Mesenchymal stem cell (in vitro differentiated cells and primary cell): ENCODE measurements at regions not wholly inside any gene's neighbourhood (a gene's known extent, or its start where the extent isn't known, plus 50 kb on each side); places are given as distances from the start of the nearest gene placed in this dataset.

Experiments used
- DNase-seq: peaks from one replicate; pipeline ENCODE4 v3.0.0-alpha.2; 2013
- H2AFZ ChIP-seq: one replicate; pipeline ENCODE4 v1.6.1; 2013; ENCODE audit warnings: low read depth, mild to moderate bottlenecking, control low read depth, inconsistent platforms, low read length, moderate library complexity
- H2AK5ac ChIP-seq: 2 replicates; pipeline ENCODE4 v1.6.1; 2013; ENCODE audit warnings: low read length, moderate library complexity, mild to moderate bottlenecking, inconsistent platforms; ENCODE audit not compliant: severe bottlenecking
- H2BK120ac ChIP-seq: one replicate; pipeline ENCODE4 v1.6.1; 2013; ENCODE audit warnings: low read depth, mild to moderate bottlenecking, inconsistent platforms, low read length, moderate library complexity
- H2BK12ac ChIP-seq, 2 experiments: one replicate each; pipeline ENCODE4 v1.6.1; 2013; ENCODE audit warnings: inconsistent platforms in 2 of 2, low read length in 2 of 2, mild to moderate bottlenecking in 2 of 2, moderate library complexity in 2 of 2, control low read depth in 1 of 2
- H2BK15ac ChIP-seq: one replicate; pipeline ENCODE4 v1.6.1; 2013; ENCODE audit warnings: mild to moderate bottlenecking, low read depth, inconsistent platforms; ENCODE audit not compliant: poor library complexity, severe bottlenecking
- H2BK5ac ChIP-seq: 2 replicates; pipeline ENCODE4 v1.6.1; 2013; ENCODE audit warnings: low read depth, mild to moderate bottlenecking, low read length, control low read depth, inconsistent platforms; ENCODE audit not compliant: poor library complexity, severe bottlenecking
- H3K14ac ChIP-seq, 2 experiments: one replicate each; pipeline ENCODE4 v1.6.1; 2013; ENCODE audit warnings: inconsistent platforms in 2 of 2, low read length in 2 of 2, control low read depth in 1 of 2, mild to moderate bottlenecking in 1 of 2, moderate library complexity in 1 of 2
- H3K18ac ChIP-seq, 2 experiments: one replicate each; pipeline ENCODE4 v1.6.1; 2013; ENCODE audit warnings: inconsistent platforms in 2 of 2, low read length in 2 of 2, control low read depth in 1 of 2, low read depth in 1 of 2, mild to moderate bottlenecking in 1 of 2
- H3K23ac ChIP-seq, 2 experiments: one replicate each; pipeline ENCODE4 v1.6.1; 2013; ENCODE audit warnings: inconsistent platforms in 2 of 2, low read length in 2 of 2, mild to moderate bottlenecking in 2 of 2, moderate library complexity in 2 of 2, control low read depth in 1 of 2
- H3K27ac ChIP-seq: 2 replicates; pipeline ENCODE4 v1.5.1; 2013; ENCODE audit warnings: mild to moderate bottlenecking, moderate library complexity, low read length, control low read depth, inconsistent platforms; ENCODE audit not compliant: poor library complexity, severe bottlenecking
- H3K27me3 ChIP-seq, 2 experiments: 2 replicates each; pipeline versions ENCODE4 v1.6.1 to v1.7.0; 2013; ENCODE audit warnings: low read length in 2 of 2, mild to moderate bottlenecking in 2 of 2, moderate library complexity in 2 of 2, control low read depth in 1 of 2, inconsistent platforms in 1 of 2; ENCODE audit not compliant: control insufficient read depth in 1 of 2, insufficient read depth in 1 of 2
- H3K36me3 ChIP-seq, 2 experiments: 2 replicates each; pipeline versions ENCODE4 v1.6.1 to v1.7.0; 2013; ENCODE audit warnings: low read length in 2 of 2, control low read depth in 1 of 2, inconsistent platforms in 1 of 2, low read depth in 1 of 2, mild to moderate bottlenecking in 1 of 2; ENCODE audit not compliant: insufficient read depth in 2 of 2, control insufficient read depth in 1 of 2
- H3K4ac ChIP-seq, 2 experiments: one replicate each; pipeline ENCODE4 v1.6.1; 2013; ENCODE audit warnings: inconsistent platforms in 2 of 2, low read length in 2 of 2, mild to moderate bottlenecking in 2 of 2, moderate library complexity in 2 of 2, control low read depth in 1 of 2, low read depth in 1 of 2
- H3K4me1 ChIP-seq: 2 replicates; pipeline ENCODE4 v1.6.1; 2013; ENCODE audit warnings: low read depth, low read length, control low read depth; ENCODE audit not compliant: control insufficient read depth, insufficient read depth
- H3K4me2 ChIP-seq: 2 replicates; pipeline ENCODE4 v1.6.1; 2013; ENCODE audit warnings: low read length, mild to moderate bottlenecking, inconsistent platforms; ENCODE audit not compliant: poor library complexity, severe bottlenecking
- H3K4me3 ChIP-seq, 2 experiments: 2 replicates each; pipeline versions ENCODE4 v1.5.1 to v1.7.0; 2013; ENCODE audit warnings: low read length in 2 of 2, mild to moderate bottlenecking in 2 of 2, control low read depth in 1 of 2, low read depth in 1 of 2; ENCODE audit not compliant: insufficient read depth in 1 of 2
- H3K79me1 ChIP-seq: replicated peaks from 2 replicates; pipeline ENCODE4 v1.6.1; 2013; ENCODE audit warnings: mild to moderate bottlenecking, control low read depth, low read length, inconsistent platforms; ENCODE audit not compliant: poor library complexity, severe bottlenecking
- H3K9ac ChIP-seq: 2 replicates; pipeline ENCODE4 v1.7.0; 2013; ENCODE audit warnings: mild to moderate bottlenecking, low read length, moderate library complexity
- H3K9me3 ChIP-seq: 2 replicates; pipeline ENCODE4 v1.7.0; 2013; ENCODE audit warnings: mild to moderate bottlenecking, low read length; ENCODE audit not compliant: control insufficient read depth
- H4K8ac ChIP-seq: one replicate; pipeline ENCODE4 v1.6.1; 2013; ENCODE audit warnings: inconsistent platforms, mild to moderate bottlenecking, low read length, moderate library complexity
- H4K91ac ChIP-seq: one replicate; pipeline ENCODE4 v1.6.1; 2013; ENCODE audit warnings: mild to moderate bottlenecking, low read length, inconsistent platforms
- WGBS: methylation state at CpG from one replicate; pipeline ENCODE4 v1.1.7; 2013; ENCODE audit warnings: mixed read lengths; 5-methylcytosine and 5-hydroxymethylcytosine counted together

DNA sequence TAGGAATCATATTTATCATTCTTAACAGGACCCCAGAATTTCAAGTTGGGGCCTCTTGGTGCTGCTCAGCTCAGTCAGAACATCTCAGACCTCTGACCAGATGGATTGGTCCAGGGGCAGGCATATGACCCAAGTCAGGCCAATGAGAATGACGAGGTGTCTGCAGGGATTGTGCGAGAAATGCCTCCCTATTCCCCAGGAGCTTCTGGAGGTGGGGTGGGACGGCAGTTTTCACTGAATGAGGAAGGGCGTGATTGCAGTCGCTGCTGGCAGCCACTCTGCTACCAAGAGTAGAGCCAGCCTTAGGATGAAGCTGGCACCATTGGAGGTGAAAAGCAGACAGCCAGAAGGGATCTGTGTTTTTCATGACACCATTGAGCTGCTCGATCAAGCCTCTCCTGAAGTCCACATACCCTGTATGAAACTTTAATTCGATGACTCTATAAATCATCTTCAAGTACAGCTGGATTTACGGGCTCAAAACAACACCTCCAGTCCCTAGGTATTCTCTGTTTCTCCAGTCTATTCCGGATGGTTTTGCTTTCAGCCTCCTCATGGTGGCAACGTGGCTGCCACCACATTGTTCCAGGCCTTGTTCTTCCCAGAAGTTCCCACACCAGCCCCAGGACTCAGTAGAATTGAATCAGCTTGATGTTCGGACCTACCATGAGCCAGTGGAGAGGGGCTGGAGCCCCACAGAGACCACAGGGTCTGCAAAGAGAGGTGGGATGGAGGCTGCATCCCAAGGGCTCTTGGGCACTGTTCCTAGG lies 70.2 kb upstream of the ADAMTS2 start:
- Histone ChIP-seq H3K9ac (no peak overlapping the region), H2AK5ac (no peak overlapping the region), H3K23ac (no peak overlapping the region), H3K9me3 (no peaks in the 10 kb centered on the region), H3K4me3 (no peak overlapping the region), H3K27me3 (peaks cover 0 to 42% of the 10 kb centered on the region in 2 experiments), H3K4me2 (no peak overlapping the region), H2AFZ (no peak overlapping the region), H2BK12ac (no peak overlapping the region), H3K4me1 (no peaks in the 10 kb centered on the region), H4K91ac (no peak overlapping the region), H3K18ac (no peak overlapping the region), H3K79me1 (no peaks in the 10 kb centered on the region), H3K36me3 (no peaks in the 10 kb centered on the region), H3K4ac (no peak overlapping the region), H3K14ac (no peak overlapping the region), H4K8ac (no peak overlapping the region), H2BK15ac (no peak overlapping the region), H3K27ac (no peak overlapping the region), H2BK120ac (no peak overlapping the region), H2BK5ac (no peak overlapping the region)
- WGBS: 70% methylated on average over 11 of the region's 11 CpGs
- no peak for DNase-seq

GRCh38 chr5:179414459-179415261 lies 69.4 kb upstream of the ADAMTS2 start:
- peaks cover 0 to 40% of the 10 kb centered on the region in 2 experiments for H3K27me3 ChIP-seq
- no peaks in the 10 kb centered on the region for H3K4me1 ChIP-seq
- H2BK120ac ChIP-seq: no peak overlapping the region
- no peak overlapping the region for H2AFZ ChIP-seq
- H3K9ac ChIP-seq: no peak overlapping the region
- H3K18ac ChIP-seq: no peak overlapping the region
- H4K8ac ChIP-seq: no peak overlapping the region
- H3K23ac ChIP-seq: no peak overlapping the region
- no peak overlapping the region for H3K27ac ChIP-seq
- no peak overlapping the region for H2BK5ac ChIP-seq
- no peak overlapping the region for H3K4me3 ChIP-seq
- no peak overlapping the region for H3K14ac ChIP-seq
- no peak overlapping the region for H4K91ac ChIP-seq
- H2BK12ac ChIP-seq: no peak overlapping the region
- H3K9me3 ChIP-seq: no peaks in the 10 kb centered on the region
- no peak overlapping the region for H3K4ac ChIP-seq
- H2BK15ac ChIP-seq: no peak overlapping the region
- no peak overlapping the region for H3K4me2 ChIP-seq
- WGBS: 69% methylated on average over 10 of the region's 10 CpGs
- no peaks in the 10 kb centered on the region for H3K36me3 ChIP-seq
- no peak for DNase-seq
- H2AK5ac ChIP-seq: no peak overlapping the region
- H3K79me1 ChIP-seq: no peaks in the 10 kb centered on the region

- Histone ChIP-seq H3K18ac (no peak overlapping the region), H3K27ac (no peak overlapping the region), H2BK12ac (no peak overlapping the region), H3K79me1 (no peaks in the 10 kb centered on the region), H3K4ac (no peak overlapping the region), H3K9me3 (no peaks in the 10 kb centered on the region), H2BK5ac (no peak overlapping the region), H2AK5ac (no peak overlapping the region), H3K9ac (no peak overlapping the region), H3K14ac (no peak overlapping the region), H3K36me3 (no peaks in the 10 kb centered on the region), H3K27me3 (peaks cover 0 to 35% of the 10 kb centered on the region in 2 experiments), H3K4me3 (no peak overlapping the region), H3K23ac (no peak overlapping the region), H2BK120ac (no peak overlapping the region), H4K91ac (no peak overlapping the region), H2BK15ac (no peak overlapping the region), H3K4me2 (no peak overlapping the region), H2AFZ (no peak overlapping the region), H3K4me1 (no peaks in the 10 kb centered on the region), H4K8ac (no peak overlapping the region)
- 85% methylated on average over 14 of the region's 14 CpGs for WGBS
- DNase-seq: no peak
Observed at GRCh38 chr5:179413711-179414458, 68.6 kb upstream of the ADAMTS2 start.
